ENCODE measurements at regions not wholly inside any gene's neighbourhood (a gene's known extent, or its start where the extent isn't known, plus 50 kb on each side); places are given as distances from the start of the nearest gene placed in this dataset.

- DNase-seq (ENCODE audit: low read depth), result no peak
These were observed 124.5 kb upstream of the THY1 start for GRCh38 chr11:119547511-119547910.

- no peak for DNase-seq (ENCODE audit: low read depth)
These were observed 123.3 kb upstream of the THY1 start for GRCh38 chr11:119545978-119546915.

- DNase-seq (ENCODE audit: low read depth), result no peak
These were observed 117.6 kb upstream of the THY1 start for GRCh38 chr11:119540370-119541125.

GRCh38 chr11:119539583-119539982, 116.6 kb upstream of the THY1 start:
- DNase-seq (ENCODE audit: low read depth), result no peak

- no peak for DNase-seq (ENCODE audit: low read depth)
These were observed 115.8 kb upstream of the THY1 start for GRCh38 chr11:119538753-119539152.

GRCh38 chr11:119537306-119538253, 114.6 kb upstream of the THY1 start:
- no peak for DNase-seq (ENCODE audit: low read depth)

GRCh38 chr11:119536801-119537200, 113.8 kb upstream of the THY1 start:
- DNase-seq (ENCODE audit: low read depth), result no peak

- peak; percentile 65 for DNase-seq (ENCODE audit: low read depth)
These were observed 111.2 kb upstream of the THY1 start for GRCh38 chr11:119533921-119534736.

GRCh38 chr11:119533462-119533861, 110.5 kb upstream of the THY1 start:
- DNase-seq (ENCODE audit: low read depth), result no peak

GRCh38 chr11:119532551-119532950, 109.6 kb upstream of the THY1 start:
- DNase-seq (ENCODE audit: low read depth), result no peak

- no peak for DNase-seq (ENCODE audit: low read depth)
These were observed 108.7 kb upstream of the THY1 start for GRCh38 chr11:119531623-119532022.

- no peak for DNase-seq (ENCODE audit: low read depth)
These were observed 108.1 kb upstream of the THY1 start for GRCh38 chr11:119531056-119531455.

- DNase-seq (ENCODE audit: low read depth), result no peak
These were observed 107.5 kb upstream of the THY1 start for GRCh38 chr11:119530509-119530908.

GRCh38 chr11:119529936-119530335, 107.0 kb upstream of the THY1 start:
- DNase-seq (ENCODE audit: low read depth), result no peak

- no peak for DNase-seq (ENCODE audit: low read depth)
These were observed 106.3 kb upstream of the THY1 start for GRCh38 chr11:119529063-119529845.

GRCh38 chr11:119525867-119526196, 102.9 kb upstream of the THY1 start:
- no peak for DNase-seq (ENCODE audit: low read depth)

GRCh38 chr11:119525180-119525866, 102.4 kb upstream of the THY1 start:
- no peak for DNase-seq (ENCODE audit: low read depth)

GRCh38 chr11:119523539-119524157, 100.7 kb upstream of the THY1 start:
- no peak for DNase-seq (ENCODE audit: low read depth)

- no peak for DNase-seq (ENCODE audit: low read depth)
These were observed 99.6 kb upstream of the THY1 start for GRCh38 chr11:119522609-119523008.

Data from Daoy (cell line).